ENCODE measurements at regions not wholly inside any gene's neighbourhood (a gene's known extent, or its start where the extent isn't known, plus 50 kb on each side); places are given as distances from the start of the nearest gene placed in this dataset.

DNA sequence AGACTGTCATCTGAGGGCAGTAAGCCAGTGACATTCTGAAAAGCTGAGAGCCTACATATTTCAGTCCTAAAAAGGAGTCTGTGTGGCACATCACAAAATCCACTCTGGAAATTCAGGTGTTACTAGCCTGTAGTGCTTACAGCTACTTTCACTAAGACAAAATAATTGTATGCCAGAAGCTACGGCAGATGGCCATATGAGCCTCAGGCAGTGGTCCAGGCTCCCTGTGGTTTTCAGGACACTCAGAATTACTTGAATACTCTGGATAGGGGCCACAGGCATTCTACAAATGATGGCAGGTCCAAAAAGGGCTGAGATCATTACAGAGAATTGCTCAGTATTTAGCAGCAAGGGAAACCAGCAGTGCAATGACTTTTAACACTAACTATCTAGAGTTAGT, 527.1 kb downstream of the MRPL39 start:
- TF ChIP-seq, protein P1, sequence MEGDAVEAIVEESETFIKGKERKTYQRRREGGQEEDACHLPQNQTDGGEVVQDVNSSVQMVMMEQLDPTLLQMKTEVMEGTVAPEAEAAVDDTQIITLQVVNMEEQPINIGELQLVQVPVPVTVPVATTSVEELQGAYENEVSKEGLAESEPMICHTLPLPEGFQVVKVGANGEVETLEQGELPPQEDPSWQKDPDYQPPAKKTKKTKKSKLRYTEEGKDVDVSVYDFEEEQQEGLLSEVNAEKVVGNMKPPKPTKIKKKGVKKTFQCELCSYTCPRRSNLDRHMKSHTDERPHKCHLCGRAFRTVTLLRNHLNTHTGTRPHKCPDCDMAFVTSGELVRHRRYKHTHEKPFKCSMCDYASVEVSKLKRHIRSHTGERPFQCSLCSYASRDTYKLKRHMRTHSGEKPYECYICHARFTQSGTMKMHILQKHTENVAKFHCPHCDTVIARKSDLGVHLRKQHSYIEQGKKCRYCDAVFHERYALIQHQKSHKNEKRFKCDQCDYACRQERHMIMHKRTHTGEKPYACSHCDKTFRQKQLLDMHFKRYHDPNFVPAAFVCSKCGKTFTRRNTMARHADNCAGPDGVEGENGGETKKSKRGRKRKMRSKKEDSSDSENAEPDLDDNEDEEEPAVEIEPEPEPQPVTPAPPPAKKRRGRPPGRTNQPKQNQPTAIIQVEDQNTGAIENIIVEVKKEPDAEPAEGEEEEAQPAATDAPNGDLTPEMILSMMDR (IDR thresholded peaks at IDR 0.05): no peak
- no peak for TF ChIP-seq EZH2 (IDR thresholded peaks at IDR 0.05; ENCODE audit: borderline replicate concordance, insufficient read depth, low read depth, low read length, poor library complexity, severe bottlenecking)

All from B cell (primary cell).